H1 (cell line): ENCODE measurements at regions not wholly inside any gene's neighbourhood (a gene's known extent, or its start where the extent isn't known, plus 50 kb on each side); places are given as distances from the start of the nearest gene placed in this dataset.

ENCODE experiments used
- CTCF ChIA-PET: fragments of 300-600 bp; sonication (Branson Sonifier 250); formaldehyde crosslinking; loops from one replicate; lab custom pipeline; 2021; ENCODE audit not compliant: partially characterized antibody; lab: Charles Lee
- POLR2A ChIA-PET: fragments of 300-600 bp; sonication (Branson Sonifier 250); formaldehyde crosslinking; loops from one replicate; lab custom pipeline; 2021; ENCODE audit warnings: inconsistent platforms; ENCODE audit not compliant: partially characterized antibody; lab: Charles Lee
- DNase-seq, 2 experiments: peaks; one replicate each; pipeline versions ENCODE4 v3.0.0 to v3.0.0-alpha.2; 2010 to 2022; ENCODE audit warnings: low spot score in 2 of 2, low read depth in 1 of 2, mixed read lengths in 1 of 2
- FAIRE-seq: peaks from 2 replicates; lab custom pipeline; 2011; peaks lifted over from hg19 to GRCh38; lab: Jason Lieb, UNC
- H2AFZ ChIP-seq: 2 replicates; pipeline ENCODE4 v1.8.1; 2012; ENCODE audit warnings: low read length, inconsistent platforms
- H2AK5ac ChIP-seq: 2 replicates; pipeline ENCODE4 v1.6.1; 2013; ENCODE audit warnings: low read depth, low read length
- H2BK120ac ChIP-seq: replicated peaks from 2 replicates; pipeline ENCODE3; 2013; ENCODE audit warnings: low read depth, low read length, inconsistent platforms
- H2BK12ac ChIP-seq: 2 replicates; pipeline ENCODE4 v1.6.1; 2013; ENCODE audit warnings: low read depth, low read length
- H2BK15ac ChIP-seq: 2 replicates; pipeline ENCODE4 v1.6.1; 2013; ENCODE audit warnings: low read length
- H2BK20ac ChIP-seq: 2 replicates; pipeline ENCODE4 v1.6.1; 2013; ENCODE audit warnings: low read length
- H2BK5ac ChIP-seq: 2 replicates; pipeline ENCODE4 v1.6.1; 2013; ENCODE audit warnings: low read depth, low read length
- H3K14ac ChIP-seq: 2 replicates; pipeline ENCODE4 v1.6.1; 2013; ENCODE audit warnings: inconsistent platforms; ENCODE audit not compliant: insufficient read length
- H3K18ac ChIP-seq: 2 replicates; pipeline ENCODE4 v1.6.1; 2013; ENCODE audit warnings: low read length; ENCODE audit errors: extremely low read depth
- H3K23ac ChIP-seq: 2 replicates; pipeline ENCODE4 v1.6.1; 2013; ENCODE audit warnings: inconsistent platforms; ENCODE audit not compliant: insufficient read length
- H3K23me2 ChIP-seq: 2 replicates; pipeline ENCODE4 v1.6.1; 2013; ENCODE audit warnings: low read depth, low read length
- H3K27ac ChIP-seq: 2 replicates; pipeline ENCODE4 v1.6.1; 2011; ENCODE audit warnings: low read depth, low read length, inconsistent platforms
- H3K27me3 ChIP-seq, 4 experiments: replicated peaks in 1 of 4; 1 replicate in 1 of 4; 2 replicates in 3 of 4; pipeline versions ENCODE4 v1.6.1 to v1.8.1; 2011 to 2013; ENCODE audit warnings: low read length in 3 of 4, mild to moderate bottlenecking in 3 of 4, inconsistent platforms in 2 of 4, mixed read lengths in 2 of 4, moderate library complexity in 1 of 4; ENCODE audit not compliant: control insufficient read depth in 3 of 4, insufficient read depth in 3 of 4; ENCODE audit errors: extremely low read depth in 1 of 4
- H3K36me3 ChIP-seq, 4 experiments: 2 replicates each; pipeline versions ENCODE4 v1.6.1 to v1.8.1; 2011 to 2013; ENCODE audit warnings: mild to moderate bottlenecking in 4 of 4, low read length in 3 of 4, moderate library complexity in 2 of 4, control low read depth in 1 of 4, inconsistent platforms in 1 of 4; ENCODE audit not compliant: insufficient read depth in 4 of 4, control insufficient read depth in 2 of 4
- H3K4ac ChIP-seq: replicated peaks from 2 replicates; pipeline ENCODE3; 2013; ENCODE audit warnings: low read length, low read depth, mixed read lengths, inconsistent platforms; ENCODE audit not compliant: insufficient read length
- H3K4me1 ChIP-seq, 4 experiments: replicated peaks in 1 of 4; 1 replicate in 1 of 4; 2 replicates in 3 of 4; pipeline versions ENCODE4 v1.6.1 to v1.8.1; 2011 to 2013; ENCODE audit warnings: low read length in 3 of 4, inconsistent platforms in 2 of 4, mixed read lengths in 1 of 4; ENCODE audit not compliant: insufficient read depth in 4 of 4, control insufficient read depth in 3 of 4
- H3K4me2 ChIP-seq, 2 experiments: 2 replicates each; pipeline versions ENCODE4 v1.6.1 to v1.8.1; 2011 to 2013; ENCODE audit warnings: low read depth in 2 of 2, low read length in 2 of 2, control low read depth in 1 of 2, inconsistent platforms in 1 of 2, mild to moderate bottlenecking in 1 of 2; ENCODE audit not compliant: insufficient read depth in 1 of 2
- H3K4me3 ChIP-seq, 4 experiments: fragments of 200-600, 300-600 bp in 1 of 4; sonication (generic), shearing (Covaris generic), sonication (Bioruptor Twin) in 1 of 4; 2 replicates each; pipeline versions ENCODE4 v1.5.1 to v1.8.1; 2011 to 2016; ENCODE audit warnings: low read length in 4 of 4, low read depth in 3 of 4, control low read depth in 2 of 4, inconsistent platforms in 2 of 4, mild to moderate bottlenecking in 2 of 4, mixed read lengths in 1 of 4, moderate library complexity in 1 of 4; ENCODE audit not compliant: insufficient read depth in 2 of 4; ENCODE audit errors: extremely low read depth in 1 of 4
- H3K56ac ChIP-seq: replicated peaks from 2 replicates; pipeline ENCODE3; 2013; ENCODE audit warnings: low read depth, mild to moderate bottlenecking, mixed read lengths, low read length, inconsistent platforms; ENCODE audit not compliant: insufficient read length
- H3K79me1 ChIP-seq: 2 replicates; pipeline ENCODE4 v1.6.1; 2013; ENCODE audit warnings: low read depth, low read length, control low read depth
- H3K79me2 ChIP-seq, 2 experiments: 2 replicates each; pipeline versions ENCODE4 v1.6.1 to v1.8.1; 2012 to 2013; ENCODE audit warnings: low read length in 2 of 2, mild to moderate bottlenecking in 2 of 2, inconsistent platforms in 1 of 2; ENCODE audit not compliant: insufficient read depth in 2 of 2, control insufficient read depth in 1 of 2
- H3K9ac ChIP-seq, 4 experiments: replicated peaks in 1 of 4; 1 replicate in 1 of 4; 2 replicates in 3 of 4; pipeline versions ENCODE4 v1.6.1 to v1.8.1; 2011 to 2013; ENCODE audit warnings: low read depth in 3 of 4, low read length in 3 of 4, control low read depth in 2 of 4, mild to moderate bottlenecking in 2 of 4, moderate library complexity in 2 of 4, inconsistent platforms in 1 of 4; ENCODE audit errors: extremely low read depth in 1 of 4
- H3K9me3 ChIP-seq, 2 experiments: 2 replicates each; pipeline versions ENCODE4 v1.6.1 to v1.8.1; 2012 to 2013; ENCODE audit warnings: mild to moderate bottlenecking in 2 of 2, moderate library complexity in 2 of 2, control low read depth in 1 of 2, inconsistent platforms in 1 of 2, low read depth in 1 of 2, low read length in 1 of 2, mixed read lengths in 1 of 2; ENCODE audit not compliant: insufficient read depth in 2 of 2
- H4K20me1 ChIP-seq, 2 experiments: replicated peaks in 1 of 2; 2 replicates each; pipeline versions ENCODE3 to v1.8.1; 2011 to 2013; ENCODE audit warnings: inconsistent platforms in 2 of 2, low read length in 2 of 2, mild to moderate bottlenecking in 1 of 2; ENCODE audit not compliant: insufficient read depth in 2 of 2, control insufficient read depth in 1 of 2
- H4K5ac ChIP-seq: 2 replicates; pipeline ENCODE4 v1.6.1; 2013; ENCODE audit warnings: low read length, low read depth, mixed read lengths, inconsistent platforms; ENCODE audit not compliant: insufficient read length
- H4K8ac ChIP-seq: 2 replicates; pipeline ENCODE4 v1.8.0; 2013; ENCODE audit warnings: mild to moderate bottlenecking, moderate library complexity, low read length, inconsistent platforms; ENCODE audit not compliant: insufficient read depth; ENCODE audit errors: extremely low read depth
- H4K91ac ChIP-seq: replicated peaks from 2 replicates; pipeline ENCODE3; 2013; ENCODE audit warnings: low read length, mixed read lengths, inconsistent platforms; ENCODE audit not compliant: insufficient read length
- ATF3 ChIP-seq: IDR thresholded peaks from 2 replicates; pipeline ENCODE4 v1.6.1; 2011; ENCODE audit warnings: low read depth, mild to moderate bottlenecking, low read length; ENCODE audit not compliant: insufficient read depth
- BCL11A ChIP-seq, 2 experiments: IDR thresholded peaks; one replicate each; pipeline ENCODE4 v1.6.1; 2011; ENCODE audit warnings: low read depth in 2 of 2, low read length in 2 of 2, mild to moderate bottlenecking in 2 of 2
- CHD1 ChIP-seq: IDR thresholded peaks from 2 replicates; pipeline ENCODE4 v1.6.1; 2012; ENCODE audit warnings: low read depth, low read length, improper control_type of control experiment
- HDAC6 ChIP-seq: IDR thresholded peaks from one replicate; pipeline ENCODE4 v1.7.1; 2012; ENCODE audit warnings: low read depth, mild to moderate bottlenecking, inconsistent platforms, low read length, moderate library complexity
- MAX ChIP-seq: IDR thresholded peaks from 2 replicates; pipeline ENCODE4 v1.6.1; 2012; ENCODE audit warnings: inconsistent platforms
- POLR2AphosphoS5 ChIP-seq: IDR thresholded peaks from 2 replicates; pipeline ENCODE4 v1.6.1; 2011; ENCODE audit warnings: low read depth, low read length
- RXRA ChIP-seq: IDR thresholded peaks from 2 replicates; pipeline ENCODE4 v1.6.1; 2011; ENCODE audit warnings: low read depth, mild to moderate bottlenecking, low read length, moderate library complexity; ENCODE audit not compliant: insufficient read depth
- SIRT6 ChIP-seq: IDR thresholded peaks from one replicate; pipeline ENCODE4 v1.7.1; 2012; ENCODE audit warnings: low read length, inconsistent platforms
- SP1 ChIP-seq: IDR thresholded peaks from 2 replicates; pipeline ENCODE4 v1.6.1; 2011; ENCODE audit warnings: low read depth, low read length
- SP2 ChIP-seq: IDR thresholded peaks from 2 replicates; pipeline ENCODE4 v1.6.1; 2012; ENCODE audit warnings: mild to moderate bottlenecking, low read length, inconsistent platforms
- TAF7 ChIP-seq: optimal IDR thresholded peaks from 2 replicates; pipeline ENCODE3; 2011; ENCODE audit warnings: low read depth, mild to moderate bottlenecking, inconsistent platforms, low read length, moderate library complexity, borderline replicate concordance
- WGBS, 2 experiments: shearing (Covaris generic) in 1 of 2; methylation state at CpG; one replicate each; pipeline versions ENCODE4 v1.1.6 to v1.1.7; 2013 to 2015; ENCODE audit warnings: low lambda C conversion rate in 2 of 2, mixed read lengths in 2 of 2, inconsistent platforms in 1 of 2, low coverage in 1 of 2, missing lambda C conversion rate in 1 of 2; ENCODE audit not compliant: insufficient replicate concordance in 2 of 2, insufficient coverage in 1 of 2, insufficient read length in 1 of 2; ENCODE audit errors: extremely low coverage in 1 of 2, missing lambda C conversion rate in 1 of 2; 5-methylcytosine and 5-hydroxymethylcytosine counted together

- Histone ChIP-seq H3K4me2 (no peak overlapping the region), H2BK20ac (no peak overlapping the region), H3K18ac (no peak overlapping the region), H3K4me1 (peaks cover 7 to 16% (median 9%) of the 10 kb centered on the region in 4 experiments), H3K36me3 (no peaks in the 10 kb centered on the region), H2AK5ac (no peak overlapping the region), H2BK5ac (no peak overlapping the region), H4K91ac (no peak overlapping the region), H3K4me3 (no peak overlapping the region), H2BK120ac (no peak overlapping the region), H3K9ac (no peak overlapping the region), H3K9me3 (peaks cover 8 to 9% of the 10 kb centered on the region in 2 experiments; a peak in 3 of 4 replicates), H3K79me1 (no peaks in the 10 kb centered on the region), H2BK12ac (no peak overlapping the region; the same call in 1 of the 2 replicates), H3K27me3 (no peaks in the 10 kb centered on the region), H2BK15ac (no peak overlapping the region), H2AFZ (no peak overlapping the region), H3K79me2 (no peaks in the 10 kb centered on the region), H4K8ac (no peak overlapping the region), H3K14ac (no peak overlapping the region), H4K5ac (no peak overlapping the region), H3K4ac (no peak overlapping the region), H3K27ac (no peak overlapping the region), H4K20me1 (no peaks in the 10 kb centered on the region), H3K56ac (no peak overlapping the region), H3K23ac (no peak overlapping the region), H3K23me2 (no peaks in the 10 kb centered on the region; the same call in 1 of the 2 replicates)
- TF ChIP-seq SIRT6 (no peak), MAX (no peak), CHD1 (no peak), SP2 (no peak), SP1 (no peak), TAF7 (no peak), BCL11A (IDR thresholded peaks at IDR 0.05; ENCODE audit: low read depth in 2 of 2, low read length in 2 of 2) (no peak), RXRA (no peak), ATF3 (no peak), HDAC6 (no peak), POLR2AphosphoS5 (no peak)
- ChIA-PET POLR2A (no interaction called here), CTCF (interaction anchor here (1.2 kb wide), 1 partner anchor 12 kb away, joined by 3 read pairs; no protein-coding TSS in a partner anchor)
- FAIRE-seq (no peak), DNase-seq (peak in 1 of 2 experiments; percentile 35)
- WGBS, 2 experiments, result 88% methylated on average over 6 of the region's 6 CpGs; no CpG with 5 or more reads in 1 of the 2 experiments
These were observed 253.9 kb upstream of the SIX2 start for GRCh38 chr2:45263147-45263546.
